Ishikawa (cell line): ENCODE measurements at regions not wholly inside any gene's neighbourhood (a gene's known extent, or its start where the extent isn't known, plus 50 kb on each side); places are given as distances from the start of the nearest gene placed in this dataset.

Source experiments
- CEBPB ChIP-seq: IDR thresholded peaks from 2 replicates; pipeline ENCODE4 v1.6.1; 2012
- CREB1 ChIP-seq: IDR thresholded peaks from 2 replicates; pipeline ENCODE4 v1.6.1; 2012; ENCODE audit warnings: low read depth
- EGR1 ChIP-seq: IDR thresholded peaks from 2 replicates; pipeline ENCODE4 v1.6.1; 2012
- EP300 ChIP-seq: IDR thresholded peaks from 2 replicates; pipeline ENCODE4 v1.6.1; 2012; ENCODE audit warnings: borderline replicate concordance
- FOXM1 ChIP-seq: IDR thresholded peaks from 2 replicates; pipeline ENCODE4 v1.6.1; 2012; ENCODE audit warnings: low read depth, borderline replicate concordance
- MAX ChIP-seq: IDR thresholded peaks from 2 replicates; pipeline ENCODE4 v1.6.1; 2012
- NFIC ChIP-seq: IDR thresholded peaks from 2 replicates; pipeline ENCODE4 v1.6.1; 2012
- RAD21 ChIP-seq: IDR thresholded peaks from 2 replicates; pipeline ENCODE4 v1.6.1; 2012; ENCODE audit warnings: low read depth
- REST ChIP-seq: IDR thresholded peaks from 2 replicates; pipeline ENCODE4 v1.6.1; 2012; ENCODE audit warnings: low read depth, mild to moderate bottlenecking
- TAF1 ChIP-seq: IDR thresholded peaks from 2 replicates; pipeline ENCODE4 v1.6.1; 2012; ENCODE audit warnings: low read depth, mild to moderate bottlenecking
- TCF12 ChIP-seq: IDR thresholded peaks from 2 replicates; pipeline ENCODE4 v1.6.1; 2012; ENCODE audit warnings: low read depth
- TEAD4 ChIP-seq: IDR thresholded peaks from 2 replicates; pipeline ENCODE4 v1.6.1; 2012
- USF1 ChIP-seq: IDR thresholded peaks from 2 replicates; pipeline ENCODE4 v1.6.1; 2012
- YY1 ChIP-seq: IDR thresholded peaks from 2 replicates; pipeline ENCODE4 v1.6.1; 2012; ENCODE audit warnings: low read depth
- ZBTB7A ChIP-seq: IDR thresholded peaks from 2 replicates; pipeline ENCODE4 v1.6.1; 2012; ENCODE audit warnings: low read depth

- TF ChIP-seq TEAD4: no peak
- TF ChIP-seq NFIC: no peak
- no peak for TF ChIP-seq TAF1
- no peak for TF ChIP-seq EGR1
- TF ChIP-seq EP300: no peak
- TF ChIP-seq USF1: no peak
- no peak for TF ChIP-seq TCF12
Observed at GRCh38 chr3:102916532-102916931, 481.7 kb downstream of the ZPLD1 start.

- TF ChIP-seq TAF1 (no peak), YY1 (no peak), CEBPB (no peak), MAX (no peak), REST (no peak), ZBTB7A (no peak), EGR1 (no peak), CREB1 (no peak), USF1 (no peak), EP300 (no peak), FOXM1 (no peak), TCF12 (no peak), RAD21 (no peak)
Observed at GRCh38 chr3:102926618-102927017, 491.8 kb downstream of the ZPLD1 start.

GRCh38 chr3:102933377-102933776, 498.6 kb downstream of the ZPLD1 start:
- TF ChIP-seq TCF12: no peak
- no peak for TF ChIP-seq FOXM1

- no peak for TF ChIP-seq YY1
- TF ChIP-seq RAD21: no peak
- TF ChIP-seq NFIC: no peak
- no peak for TF ChIP-seq TAF1
- TF ChIP-seq FOXM1: no peak
- no peak for TF ChIP-seq ZBTB7A
- TF ChIP-seq EGR1: no peak
- no peak for TF ChIP-seq REST
- TF ChIP-seq TCF12: no peak
- TF ChIP-seq CREB1: no peak
- no peak for TF ChIP-seq TEAD4
- no peak for TF ChIP-seq EP300
- no peak for TF ChIP-seq MAX
- TF ChIP-seq USF1: no peak
- no peak for TF ChIP-seq CEBPB
Observed at GRCh38 chr3:102936511-102937045, 501.8 kb downstream of the ZPLD1 start.

GRCh38 chr3:102941786-102942185, 507.0 kb downstream of the ZPLD1 start:
- no peak for TF ChIP-seq EP300
- no peak for TF ChIP-seq ZBTB7A
- no peak for TF ChIP-seq TAF1
- no peak for TF ChIP-seq TEAD4
- no peak for TF ChIP-seq YY1
- no peak for TF ChIP-seq FOXM1
- TF ChIP-seq TCF12: no peak
- TF ChIP-seq NFIC: no peak
- no peak for TF ChIP-seq CREB1
- TF ChIP-seq RAD21: no peak
- no peak for TF ChIP-seq EGR1
- no peak for TF ChIP-seq CEBPB
- no peak for TF ChIP-seq REST
- no peak for TF ChIP-seq USF1
